ENCODE measurements at regions not wholly inside any gene's neighbourhood (a gene's known extent, or its start where the extent isn't known, plus 50 kb on each side); places are given as distances from the start of the nearest gene placed in this dataset.
"Not testable (repeated sequence)": the region's sequence is repeated elsewhere in the genome, so short reads cannot be mapped to it uniquely, and the experiment has no call there.

GRCh38 chr21:15932726-15933125 is 202.9 kb downstream of the USP25 start:
- DNase-seq = no peak

DNA sequence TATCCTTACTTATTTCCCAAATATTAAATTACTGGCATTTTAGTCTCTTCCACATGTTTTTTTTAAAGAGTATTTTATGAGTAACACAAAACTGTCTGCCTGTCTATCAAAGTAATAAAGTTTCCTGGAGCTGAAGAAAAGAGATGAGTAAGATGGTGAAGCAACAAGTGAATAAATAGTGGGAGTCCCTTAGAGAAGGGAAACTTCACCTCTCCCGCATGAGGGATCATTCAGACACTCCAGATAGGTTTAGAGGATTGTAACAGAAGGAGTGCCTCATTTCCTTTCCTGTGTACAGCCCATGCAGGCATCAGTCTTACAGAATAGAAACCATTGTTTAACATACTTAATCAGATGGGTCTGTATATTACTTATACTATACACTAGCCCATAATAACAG is 205.7 kb downstream of the USP25 start:
- no peak for DNase-seq

GRCh38 chr21:15943009-15943666 is 213.4 kb downstream of the USP25 start:
- DNase-seq = no peak

DNA sequence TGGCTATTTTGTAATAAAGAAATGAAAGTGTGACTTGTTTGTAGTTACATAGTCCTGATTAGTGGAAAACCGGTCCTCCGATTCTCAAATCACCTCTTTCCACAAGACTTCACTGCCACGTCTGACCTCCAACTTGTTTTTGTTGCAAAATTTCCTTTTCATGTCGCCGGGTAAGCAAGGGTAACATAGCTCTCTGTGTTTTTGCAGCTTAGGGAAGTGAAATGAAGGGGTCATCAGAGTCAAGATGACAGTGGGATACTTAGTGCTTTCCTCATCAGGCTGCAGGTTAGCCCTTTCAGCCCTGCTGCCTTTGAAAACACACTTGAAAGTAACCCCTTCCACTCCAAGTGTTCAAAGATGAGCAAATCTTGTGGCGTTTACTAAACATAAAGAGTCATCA is 217.9 kb downstream of the USP25 start:
- DNase-seq = no peak

DNA sequence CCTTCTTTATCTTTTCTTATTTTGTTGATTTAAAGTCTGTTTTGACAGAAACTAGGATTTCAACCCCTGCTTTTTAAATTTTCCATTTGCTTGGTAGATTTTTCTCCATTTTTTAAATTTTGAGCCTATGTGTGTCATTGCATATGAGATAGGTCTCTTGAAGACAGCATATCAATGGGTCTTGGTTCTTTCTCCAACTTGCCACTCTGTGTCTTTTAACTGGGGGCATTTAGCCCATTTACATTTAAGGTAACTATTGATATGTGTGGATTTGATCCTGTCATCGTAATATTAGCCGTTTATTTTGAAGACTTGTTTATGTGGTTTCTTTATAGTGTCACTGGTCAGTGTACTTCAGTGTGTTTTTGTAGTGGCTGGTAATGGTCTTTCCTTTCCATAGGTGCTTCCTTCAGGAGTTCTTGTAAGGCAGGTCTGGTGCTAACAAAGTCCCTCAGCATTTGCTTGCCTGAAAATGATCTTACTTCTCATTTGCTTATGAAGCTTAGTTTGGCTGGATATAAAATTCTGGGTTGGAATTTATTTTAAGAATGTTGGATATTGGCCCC is 223.9 kb downstream of the USP25 start:
- DNase-seq = no peak

DNA sequence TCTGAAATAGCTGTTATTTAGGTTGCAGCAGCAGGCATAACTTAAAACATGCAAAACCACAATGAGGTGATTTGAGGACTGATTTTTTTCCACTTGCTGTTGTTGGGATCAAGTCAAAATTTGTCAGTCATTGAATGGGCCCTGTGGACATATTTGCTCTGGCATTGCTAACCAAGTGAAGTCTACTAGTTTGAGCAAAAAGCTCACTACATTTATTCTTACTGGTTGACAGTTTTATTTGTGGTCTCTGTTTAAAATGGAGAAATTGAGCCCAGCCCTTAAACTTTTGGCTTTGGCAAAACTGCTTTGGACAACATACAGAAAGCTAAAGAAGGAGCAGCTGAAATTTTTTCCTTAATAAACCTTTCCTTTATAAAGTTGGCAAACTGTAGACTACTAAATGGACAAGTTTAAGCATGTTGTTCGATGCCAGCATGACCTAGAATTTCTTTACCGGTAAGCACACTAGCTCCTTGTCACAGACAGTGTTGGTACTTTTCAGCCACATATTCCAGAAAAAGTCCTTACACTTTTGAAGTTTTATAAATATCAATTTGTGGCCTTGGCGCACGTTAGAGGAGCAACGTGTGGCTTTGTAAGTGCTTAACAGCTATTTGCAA is 234.6 kb downstream of the USP25 start:
- no peak for DNase-seq

DNA sequence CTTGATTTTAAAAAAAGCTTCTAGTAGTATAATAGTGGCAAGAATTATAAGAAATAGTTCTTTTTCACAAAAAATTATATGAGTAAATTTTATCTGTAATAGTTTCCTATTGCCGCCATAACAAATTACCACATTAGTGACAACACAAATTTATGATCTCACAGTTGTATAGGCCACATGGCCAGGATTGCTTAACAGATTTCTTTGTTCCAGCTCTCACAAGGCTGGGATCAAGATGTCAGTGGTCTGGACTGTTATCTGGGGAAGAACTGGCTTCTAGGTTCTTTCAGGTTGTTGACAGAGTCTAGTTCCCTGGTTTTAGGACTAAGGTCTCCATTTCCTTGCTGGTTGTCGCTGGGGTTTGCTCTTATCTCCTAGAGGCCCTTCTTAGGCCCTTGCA is 236.4 kb downstream of the USP25 start:
- no peak for DNase-seq

- DNase-seq = no peak
These were observed 236.9 kb downstream of the USP25 start for GRCh38 chr21:15966651-15967050.

DNA sequence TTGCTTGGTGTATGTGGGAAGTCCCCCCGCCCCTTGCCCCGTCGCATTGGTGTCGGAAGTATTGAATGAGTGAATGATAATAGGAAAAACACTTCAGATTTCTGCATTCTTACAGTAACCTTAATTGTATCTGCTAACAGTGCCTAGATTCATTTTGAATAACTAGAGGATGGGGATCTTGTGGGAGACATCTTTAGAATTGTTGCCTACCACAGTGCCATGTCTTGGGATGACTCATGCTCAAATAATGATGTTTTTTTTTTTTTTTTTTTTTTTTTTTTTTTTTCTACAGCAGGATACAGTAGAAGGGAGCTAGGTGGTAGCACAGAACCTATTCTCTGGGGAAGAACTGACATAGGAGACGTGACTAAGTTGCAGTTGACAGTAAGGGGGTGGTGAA is 237.9 kb downstream of the USP25 start:
- no peak for DNase-seq

GRCh38 chr21:15968776-15969310 is 239.1 kb downstream of the USP25 start:
- DNase-seq = no peak

- DNase-seq = no peak
These were observed 247.0 kb downstream of the USP25 start for GRCh38 chr21:15976807-15977206.

- no peak for DNase-seq
These were observed 248.5 kb downstream of the USP25 start for GRCh38 chr21:15978215-15978738.

DNA sequence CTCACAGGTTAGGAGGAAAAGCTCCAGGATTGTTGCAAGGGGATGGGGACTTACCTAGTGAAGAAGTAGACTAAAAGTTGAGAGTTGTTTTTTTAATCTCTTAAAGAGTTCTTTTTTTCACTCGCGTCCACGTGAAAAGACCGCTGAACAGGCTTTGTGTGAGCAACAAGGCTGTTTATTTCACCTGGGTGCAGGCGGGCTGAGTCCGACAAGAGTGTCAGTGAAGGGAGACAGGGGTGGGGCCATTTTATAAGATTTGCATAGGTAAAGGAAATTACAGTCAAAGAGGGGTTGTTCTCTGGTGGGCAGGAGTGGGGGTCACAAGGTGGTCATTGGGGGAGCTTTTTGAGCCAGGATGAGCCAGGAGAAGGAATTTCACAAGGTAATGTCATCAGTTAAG is 249.7 kb downstream of the USP25 start:
- not testable (repeated sequence) for DNase-seq

GRCh38 chr21:15986277-15986676 is 256.5 kb downstream of the USP25 start:
- no peak for DNase-seq

GRCh38 chr21:15992171-15992570 is 262.4 kb downstream of the USP25 start:
- no peak for DNase-seq

DNA sequence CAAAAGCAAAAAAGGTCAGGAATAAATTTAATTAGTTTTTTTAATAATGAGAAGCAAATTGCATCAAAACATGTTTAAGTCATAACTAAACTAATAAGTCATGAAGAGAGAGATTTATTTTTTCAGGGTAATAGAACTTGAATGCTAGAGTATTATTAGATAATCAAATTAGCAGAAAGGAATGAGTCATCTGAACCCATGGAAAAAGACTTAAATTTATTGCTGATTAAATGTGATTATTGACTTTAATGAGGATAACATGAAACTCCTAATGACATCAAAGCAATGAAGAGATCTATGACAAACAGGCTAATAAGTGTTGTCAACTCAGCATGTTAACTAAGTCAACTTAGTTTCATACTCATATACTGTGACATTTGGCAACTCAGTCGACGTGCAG is 264.2 kb downstream of the USP25 start:
- DNase-seq = no peak

DNA sequence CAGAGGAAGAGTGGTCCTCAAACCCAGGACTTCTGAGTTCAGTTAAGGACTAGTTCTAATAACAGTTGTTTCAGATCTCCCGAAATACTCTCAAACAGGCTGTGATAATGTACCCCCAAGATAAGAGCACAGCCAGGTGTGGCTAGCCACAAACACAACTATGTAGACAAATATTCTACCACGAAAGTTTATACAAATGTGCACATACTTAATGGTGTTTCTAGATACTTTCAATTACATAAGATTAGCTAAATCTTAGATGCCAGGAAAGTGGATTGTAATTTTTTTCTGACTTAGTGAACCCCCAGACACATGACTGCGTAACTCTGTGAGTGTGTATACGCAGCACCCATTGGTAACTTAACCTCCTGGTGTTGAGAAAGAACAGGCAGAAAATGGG is 270.0 kb downstream of the USP25 start:
- DNase-seq = no peak

DNA sequence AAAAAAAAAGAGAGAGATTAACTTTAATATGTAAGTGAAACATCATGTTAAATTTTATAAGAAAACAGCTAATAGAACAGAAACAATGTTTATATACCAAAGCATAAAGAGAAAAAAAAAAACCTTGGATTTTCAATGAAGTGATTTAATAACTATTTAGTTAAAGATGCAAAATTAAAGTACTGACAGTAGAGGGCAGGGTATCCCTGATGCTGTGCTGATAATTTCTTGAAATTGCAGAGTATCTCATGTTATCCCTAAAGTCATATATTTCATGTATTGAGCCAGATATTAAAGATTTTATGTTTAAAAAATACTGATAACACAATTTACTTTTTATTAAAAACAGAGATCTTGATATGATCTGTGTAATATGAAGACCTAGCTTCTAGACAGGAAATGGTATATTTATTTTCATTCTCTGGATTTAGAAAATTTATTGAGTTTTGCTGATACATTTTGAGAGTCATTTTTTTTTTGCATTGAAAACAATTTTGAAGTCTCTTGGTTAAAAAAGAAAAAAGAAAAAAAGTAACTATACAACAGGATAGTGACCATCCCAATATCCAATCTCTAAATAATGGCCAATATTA is 273.2 kb downstream of the USP25 start:
- no peak for DNase-seq

DNA sequence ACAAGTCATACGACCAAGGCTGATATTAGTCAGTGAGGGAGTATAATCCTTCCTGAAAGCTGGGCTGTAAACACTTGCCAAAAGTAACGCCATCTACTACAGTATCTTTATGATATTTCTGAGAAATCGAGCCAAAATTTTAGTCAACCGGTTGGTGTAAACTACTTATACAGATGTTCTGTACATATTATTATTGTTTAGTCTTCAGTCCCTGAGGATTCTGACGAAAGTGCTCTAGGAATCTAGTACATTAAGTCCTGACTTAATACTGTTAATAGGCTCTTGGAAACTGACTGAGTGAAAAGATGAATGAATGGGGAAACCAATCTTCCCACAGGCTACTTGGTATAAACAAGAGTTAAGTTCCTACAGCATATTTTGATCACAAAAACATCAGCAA is 274.3 kb downstream of the USP25 start:
- no peak for DNase-seq

DNA sequence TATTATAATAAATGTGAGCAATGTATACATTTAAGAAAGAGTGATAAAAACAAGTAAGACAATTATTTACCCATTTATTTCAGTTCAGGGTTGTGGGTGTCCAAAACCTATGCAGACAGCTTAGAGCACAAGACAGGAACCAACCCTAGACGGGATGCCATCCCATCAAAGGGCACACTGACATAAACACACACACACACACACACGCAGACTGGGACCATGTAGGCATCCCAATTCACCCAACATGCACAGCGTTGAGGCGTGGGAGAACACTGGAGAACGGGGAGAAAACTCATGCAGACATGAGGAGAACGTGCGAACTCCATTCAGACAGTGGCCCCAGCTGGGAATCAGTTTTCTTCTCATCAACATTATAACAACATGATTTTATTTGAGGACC is 274.7 kb downstream of the USP25 start:
- DNase-seq = no peak

DNA sequence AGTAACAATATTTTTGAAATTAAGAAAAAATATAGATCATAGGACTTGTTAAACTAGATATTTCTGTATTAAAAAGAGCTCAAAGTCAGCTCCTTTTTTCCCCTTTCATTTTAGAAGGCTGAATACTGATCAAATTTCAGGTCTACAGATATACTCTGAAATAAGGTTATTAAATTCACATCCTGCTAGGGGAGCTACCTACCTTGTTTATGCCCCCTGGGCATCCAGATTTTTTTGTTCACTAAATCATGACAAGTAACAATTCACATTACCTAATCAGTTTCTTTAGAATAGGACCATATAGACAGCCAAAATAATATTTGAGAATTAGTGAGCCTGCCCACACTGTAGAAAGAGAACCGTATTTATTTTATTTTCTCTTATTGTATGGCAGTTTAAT is 276.2 kb downstream of the USP25 start:
- no peak for DNase-seq

- DNase-seq = no peak
These were observed 278.2 kb downstream of the USP25 start for GRCh38 chr21:16007943-16008342.

GRCh38 chr21:16011719-16012118 is 281.9 kb downstream of the USP25 start:
- no peak for DNase-seq

DNA sequence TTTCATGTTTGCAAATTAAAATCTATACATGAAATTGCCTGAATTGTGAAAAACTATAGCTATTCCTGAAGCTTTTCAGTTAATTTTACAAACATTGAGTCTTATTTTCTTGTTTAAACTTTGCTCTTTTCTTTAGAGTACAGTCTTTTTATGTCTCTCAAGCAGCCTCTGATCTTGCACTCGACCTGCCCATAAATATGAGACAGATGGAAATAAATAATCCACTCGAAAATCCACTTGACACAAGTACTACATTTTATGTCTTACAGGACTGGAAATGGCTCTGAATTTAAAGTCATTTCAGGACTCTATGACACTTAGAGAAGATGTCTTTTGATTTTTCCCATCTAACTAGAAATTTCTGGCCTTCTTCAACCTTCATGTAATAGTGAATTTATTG is 283.8 kb downstream of the USP25 start:
- DNase-seq = no peak
